NCI-H2029 treated with DMSO at 0.1 percent for 48 hours (cell line): ENCODE measurements at regions not wholly inside any gene's neighbourhood (a gene's known extent, or its start where the extent isn't known, plus 50 kb on each side); places are given as distances from the start of the nearest gene placed in this dataset.

Source experiments
- DNase-seq: peaks from one replicate; lab custom pipeline; 2025; lab: John Stamatoyannopoulos, UW

GRCh38 chr2:62369541-62370202 lies 136.3 kb downstream of the TMEM17 start:
- no peak for DNase-seq

- DNase-seq: no peak
These were observed 141.0 kb downstream of the TMEM17 start for GRCh38 chr2:62364791-62365528.

- DNase-seq: no peak
These were observed 142.8 kb downstream of the TMEM17 start for GRCh38 chr2:62363166-62363565.

GRCh38 chr2:62362561-62362960 lies 143.4 kb downstream of the TMEM17 start:
- no peak for DNase-seq

GRCh38 chr2:62361964-62362363 lies 144.0 kb downstream of the TMEM17 start:
- no peak for DNase-seq

GRCh38 chr2:62354771-62355561 lies 151.0 kb downstream of the TMEM17 start:
- no peak for DNase-seq

GRCh38 chr2:62352031-62352430 lies 154.0 kb downstream of the TMEM17 start:
- no peak for DNase-seq

GRCh38 chr2:62349788-62350187 lies 153.9 kb downstream of the B3GNT2 start:
- DNase-seq: no peak

- DNase-seq: no peak
These were observed 152.8 kb downstream of the B3GNT2 start for GRCh38 chr2:62348700-62349099.

GRCh38 chr2:62347563-62348270 lies 151.8 kb downstream of the B3GNT2 start:
- DNase-seq: no peak

- DNase-seq: no peak
These were observed 148.6 kb downstream of the B3GNT2 start for GRCh38 chr2:62344472-62344871.

- DNase-seq: no peak
These were observed 147.9 kb downstream of the B3GNT2 start for GRCh38 chr2:62343636-62344337.

- DNase-seq: no peak
These were observed 147.3 kb downstream of the B3GNT2 start for GRCh38 chr2:62343206-62343605.

- DNase-seq: peak; percentile 55
These were observed 145.1 kb downstream of the B3GNT2 start for GRCh38 chr2:62340994-62341484.

GRCh38 chr2:62339837-62340236 lies 143.9 kb downstream of the B3GNT2 start:
- no peak for DNase-seq

- DNase-seq: no peak
These were observed 143.5 kb downstream of the B3GNT2 start for GRCh38 chr2:62339413-62339812.

GRCh38 chr2:62338111-62338510 lies 142.2 kb downstream of the B3GNT2 start:
- no peak for DNase-seq

- no peak for DNase-seq
These were observed 141.5 kb downstream of the B3GNT2 start for GRCh38 chr2:62337403-62337802.

- DNase-seq: no peak
These were observed 139.7 kb downstream of the B3GNT2 start for GRCh38 chr2:62335612-62336011.

- DNase-seq: no peak
These were observed 138.6 kb downstream of the B3GNT2 start for GRCh38 chr2:62334440-62335058.

GRCh38 chr2:62334009-62334408 lies 138.1 kb downstream of the B3GNT2 start:
- DNase-seq: peak; percentile 31
